Fibroblast of lung (primary cell): ENCODE measurements at regions not wholly inside any gene's neighbourhood (a gene's known extent, or its start where the extent isn't known, plus 50 kb on each side); places are given as distances from the start of the nearest gene placed in this dataset.

Experiments used
- DNase-seq, 2 donors: peaks; one replicate each; pipeline versions ENCODE4 v3.0.0 to v3.0.0-alpha.2; 2010; ENCODE audit warnings: low read depth in 2 of 2
- H2AFZ ChIP-seq: 2 replicates; pipeline ENCODE4 v1.5.1; 2012; ENCODE audit warnings: low read length, control low read depth, inconsistent platforms
- H3K27ac ChIP-seq: 2 replicates; pipeline ENCODE4 v1.5.1; 2011; ENCODE audit warnings: low read length, control low read depth; ENCODE audit not compliant: insufficient read depth
- H3K27me3 ChIP-seq: 2 replicates; pipeline ENCODE4 v1.5.1; 2011; ENCODE audit warnings: mild to moderate bottlenecking, low read length; ENCODE audit not compliant: control insufficient read depth, insufficient read depth
- H3K36me3 ChIP-seq: 2 replicates; pipeline ENCODE4 v1.5.1; 2011; ENCODE audit warnings: low read length; ENCODE audit not compliant: control insufficient read depth, insufficient read depth
- H3K4me1 ChIP-seq: 2 replicates; pipeline ENCODE4 v1.5.1; 2011; ENCODE audit warnings: low read length; ENCODE audit not compliant: control insufficient read depth, insufficient read depth; ENCODE audit errors: extremely low read depth
- H3K4me2 ChIP-seq: 2 replicates; pipeline ENCODE4 v1.5.1; 2011; ENCODE audit warnings: low read length, control low read depth; ENCODE audit not compliant: insufficient read depth; ENCODE audit errors: extremely low read depth
- H3K4me3 ChIP-seq, 4 experiments: fragments of 200-600 bp in 1 of 4; sonication (generic) in 1 of 4; replicated peaks in 1 of 4; 2 replicates each; pipeline ENCODE4 v1.5.1; 2011 to 2016; ENCODE audit warnings: low read length in 4 of 4, low read depth in 3 of 4, mild to moderate bottlenecking in 3 of 4, control low read depth in 2 of 4, inconsistent platforms in 1 of 4, mixed read lengths in 1 of 4; ENCODE audit not compliant: insufficient read depth in 1 of 4; ENCODE audit errors: control extremely low read depth in 1 of 4
- H3K79me2 ChIP-seq: 2 replicates; pipeline ENCODE4 v1.5.1; 2012; ENCODE audit warnings: mild to moderate bottlenecking, low read length, inconsistent platforms; ENCODE audit not compliant: control insufficient read depth, insufficient read depth
- H3K9ac ChIP-seq: 2 replicates; pipeline ENCODE4 v1.5.1; 2011; ENCODE audit warnings: mild to moderate bottlenecking, low read length, control low read depth; ENCODE audit not compliant: insufficient read depth
- H3K9me3 ChIP-seq: 2 replicates; pipeline ENCODE4 v1.5.1; 2012; ENCODE audit warnings: low read depth, low read length; ENCODE audit not compliant: control insufficient read depth, insufficient read depth
- H4K20me1 ChIP-seq: 2 replicates; pipeline ENCODE4 v1.5.1; 2011; ENCODE audit warnings: low read length; ENCODE audit not compliant: control insufficient read depth, insufficient read depth; ENCODE audit errors: extremely low read depth
- EZH2 ChIP-seq: IDR thresholded peaks from 2 replicates; pipeline ENCODE4 v1.5.1; 2012; ENCODE audit warnings: low read length, control low read depth, mild to moderate bottlenecking; ENCODE audit errors: missing control alignments
- TF ChIP-seq, protein P1 (sequence below), 2 donors: IDR thresholded peaks in 1 of 2; conservative IDR thresholded peaks in 1 of 2; 1 replicate in 1 of 2; 2 replicates in 1 of 2; pipeline ENCODE4 v1.5.1; 2011 to 2012; ENCODE audit warnings: low read length in 2 of 2, control low read depth in 1 of 2, inconsistent platforms in 1 of 2, low read depth in 1 of 2, mild to moderate bottlenecking in 1 of 2

DNA sequence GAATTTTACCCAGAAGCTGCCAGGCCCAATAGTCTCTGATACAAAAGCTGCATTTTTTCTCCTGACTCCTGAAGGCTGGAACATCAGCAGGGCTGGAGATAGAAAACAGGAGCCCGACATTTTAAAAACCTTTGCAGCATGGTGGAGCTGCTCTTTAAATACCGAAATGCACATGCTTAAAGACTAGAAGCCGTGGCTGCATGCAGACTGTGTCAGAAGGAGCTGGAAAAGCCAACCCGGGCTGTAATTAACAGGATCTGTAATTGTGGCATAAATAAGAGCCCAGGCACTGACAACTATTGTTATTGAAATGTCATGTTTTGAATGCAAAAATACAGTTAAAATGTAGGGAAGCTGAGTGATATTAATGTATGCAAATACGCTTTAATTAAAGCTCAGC is 304.9 kb upstream of the PLET1 start:
- no peaks in the 10 kb centered on the region for H3K36me3 ChIP-seq
- H3K4me2 ChIP-seq = no peak overlapping the region
- H2AFZ ChIP-seq = no peak overlapping the region
- no peak overlapping the region for H3K27ac ChIP-seq
- no peak overlapping the region for H3K4me3 ChIP-seq
- no peaks in the 10 kb centered on the region for H3K79me2 ChIP-seq
- DNase-seq = no peak
- TF ChIP-seq, protein P1, sequence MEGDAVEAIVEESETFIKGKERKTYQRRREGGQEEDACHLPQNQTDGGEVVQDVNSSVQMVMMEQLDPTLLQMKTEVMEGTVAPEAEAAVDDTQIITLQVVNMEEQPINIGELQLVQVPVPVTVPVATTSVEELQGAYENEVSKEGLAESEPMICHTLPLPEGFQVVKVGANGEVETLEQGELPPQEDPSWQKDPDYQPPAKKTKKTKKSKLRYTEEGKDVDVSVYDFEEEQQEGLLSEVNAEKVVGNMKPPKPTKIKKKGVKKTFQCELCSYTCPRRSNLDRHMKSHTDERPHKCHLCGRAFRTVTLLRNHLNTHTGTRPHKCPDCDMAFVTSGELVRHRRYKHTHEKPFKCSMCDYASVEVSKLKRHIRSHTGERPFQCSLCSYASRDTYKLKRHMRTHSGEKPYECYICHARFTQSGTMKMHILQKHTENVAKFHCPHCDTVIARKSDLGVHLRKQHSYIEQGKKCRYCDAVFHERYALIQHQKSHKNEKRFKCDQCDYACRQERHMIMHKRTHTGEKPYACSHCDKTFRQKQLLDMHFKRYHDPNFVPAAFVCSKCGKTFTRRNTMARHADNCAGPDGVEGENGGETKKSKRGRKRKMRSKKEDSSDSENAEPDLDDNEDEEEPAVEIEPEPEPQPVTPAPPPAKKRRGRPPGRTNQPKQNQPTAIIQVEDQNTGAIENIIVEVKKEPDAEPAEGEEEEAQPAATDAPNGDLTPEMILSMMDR (conservative IDR thresholded peaks at IDR 0.05 in 1 of 2, IDR thresholded peaks at IDR 0.05 in 1 of 2; ENCODE audit: low read depth in 1 of 2, low read length in 2 of 2) = no peak
- TF ChIP-seq EZH2 = no peak
- H4K20me1 ChIP-seq = no peaks in the 10 kb centered on the region
- no peaks in the 10 kb centered on the region for H3K4me1 ChIP-seq
- H3K27me3 ChIP-seq = no peaks in the 10 kb centered on the region
- H3K9me3 ChIP-seq = no peaks in the 10 kb centered on the region
- no peak overlapping the region for H3K9ac ChIP-seq

DNA sequence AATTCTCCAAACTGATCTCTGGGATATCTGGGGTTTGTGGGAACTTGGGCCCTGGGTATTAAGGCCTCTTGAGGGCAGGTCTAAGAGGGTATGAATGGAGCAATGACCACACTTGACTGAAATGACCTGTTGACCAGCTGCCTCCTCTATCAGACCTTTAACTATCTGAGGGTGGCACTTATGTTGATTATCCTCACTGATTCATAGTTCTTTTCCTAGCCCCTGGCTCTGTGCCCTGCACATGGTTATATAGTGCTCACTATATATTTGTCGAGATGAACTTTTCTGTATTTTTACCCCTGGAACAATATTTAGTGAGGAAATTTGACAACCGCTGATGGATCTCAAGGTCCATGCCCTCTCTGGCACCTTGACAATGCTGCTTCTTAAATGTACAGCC is 305.5 kb upstream of the PLET1 start:
- H3K36me3 ChIP-seq = no peaks in the 10 kb centered on the region
- no peaks in the 10 kb centered on the region for H3K27me3 ChIP-seq
- no peaks in the 10 kb centered on the region for H3K9me3 ChIP-seq
- no peak overlapping the region for H2AFZ ChIP-seq
- H3K27ac ChIP-seq = no peak overlapping the region
- H4K20me1 ChIP-seq = no peaks in the 10 kb centered on the region
- no peak for DNase-seq
- H3K4me3 ChIP-seq = no peak overlapping the region
- no peak overlapping the region for H3K9ac ChIP-seq
- no peak overlapping the region for H3K4me2 ChIP-seq
- H3K4me1 ChIP-seq = no peaks in the 10 kb centered on the region
- no peaks in the 10 kb centered on the region for H3K79me2 ChIP-seq
- TF ChIP-seq EZH2 = no peak
- TF ChIP-seq, protein P1 (conservative IDR thresholded peaks at IDR 0.05 in 1 of 2, IDR thresholded peaks at IDR 0.05 in 1 of 2; ENCODE audit: low read depth in 1 of 2, low read length in 2 of 2) = no peak

DNA sequence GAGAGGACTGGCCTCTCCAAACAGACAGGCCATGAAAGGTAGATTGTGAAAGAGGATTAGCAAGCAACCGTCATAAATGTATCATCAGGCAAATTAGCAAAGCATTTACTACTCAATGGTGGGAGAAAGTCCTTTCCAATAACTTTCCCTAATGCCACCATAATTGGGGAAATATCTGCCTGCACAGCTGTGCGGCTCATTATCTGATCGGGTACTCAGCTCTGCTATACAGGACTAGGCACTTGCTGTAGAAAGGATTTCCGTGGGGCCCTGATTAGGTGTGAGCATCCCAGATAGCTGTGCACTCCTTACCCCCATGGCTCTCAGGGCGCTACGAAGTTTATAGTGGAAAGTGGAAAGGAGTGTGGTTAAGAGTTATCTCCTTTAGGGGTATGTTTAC is 309.7 kb upstream of the PLET1 start:
- Histone ChIP-seq H3K9ac (no peak overlapping the region), H2AFZ (no peak overlapping the region), H3K4me3 (no peak overlapping the region), H3K9me3 (no peaks in the 10 kb centered on the region), H3K4me2 (no peak overlapping the region), H4K20me1 (no peaks in the 10 kb centered on the region), H3K36me3 (no peaks in the 10 kb centered on the region), H3K27me3 (no peaks in the 10 kb centered on the region), H3K4me1 (no peaks in the 10 kb centered on the region), H3K79me2 (no peaks in the 10 kb centered on the region), H3K27ac (no peak overlapping the region)
- TF ChIP-seq, protein P1 (conservative IDR thresholded peaks at IDR 0.05 in 1 of 2, IDR thresholded peaks at IDR 0.05 in 1 of 2; ENCODE audit: low read depth in 1 of 2, low read length in 2 of 2) = no peak
- no peak for TF ChIP-seq EZH2
- no peak for DNase-seq
